ENCODE measurements at regions not wholly inside any gene's neighbourhood (a gene's known extent, or its start where the extent isn't known, plus 50 kb on each side); places are given as distances from the start of the nearest gene placed in this dataset.

- Histone ChIP-seq H3K27ac (ENCODE audit: low read depth in 2 of 2, low read length in 1 of 2) (no peak overlapping the region), H3K9me3 (no peaks in the 10 kb centered on the region), H3K27me3 (ENCODE audit: insufficient read depth) (no peaks in the 10 kb centered on the region), H3F3A (replicated peaks; ENCODE audit: insufficient read depth) (peaks cover 37% of the 10 kb centered on the region), H3K9ac (no peak overlapping the region), H3K36me3 (replicated peaks in 1 of 2; ENCODE audit: control insufficient read depth in 1 of 2, insufficient read depth in 2 of 2, low read length in 1 of 2) (no peaks in the 10 kb centered on the region), H2AFZ (ENCODE audit: low read depth) (no peak overlapping the region), H3K9me2 (no peaks in the 10 kb centered on the region), H4K20me1 (ENCODE audit: insufficient read depth) (no peaks in the 10 kb centered on the region), H3K4me2 (no peak overlapping the region), H3K4me3 (ENCODE audit: low read depth in 2 of 2, low read length in 1 of 2) (no peak overlapping the region), H3K4me1 (ENCODE audit: control insufficient read depth in 1 of 2, insufficient read depth in 2 of 2, low read depth in 1 of 2, low read length in 1 of 2) (peaks cover 0 to 26% of the 10 kb centered on the region in 2 experiments; a peak in 3 of 4 replicates), H3K79me2 (ENCODE audit: insufficient read depth) (no peaks in the 10 kb centered on the region)
- ChIA-PET POLR2A (no interaction called here), CTCF (no interaction called here)
- DNase-seq: no peak
- WGBS (ENCODE audit: low lambda C conversion rate): 89% methylated on average over 8 of the region's 8 CpGs
- TF ChIP-seq CTCF (IDR thresholded peaks at IDR 0.05) (no peak), MXI1 (IDR thresholded peaks at IDR 0.05; ENCODE audit: low read depth, low read length) (no peak), NFIC (IDR thresholded peaks at IDR 0.05; ENCODE audit: borderline replicate concordance) (no peak), ELF1 (IDR thresholded peaks at IDR 0.05) (no peak), TCF12 (IDR thresholded peaks at IDR 0.05) (no peak), SIN3A (IDR thresholded peaks at IDR 0.05; ENCODE audit: borderline replicate concordance, low read depth, low read length) (no peak), RXRA (IDR thresholded peaks at IDR 0.05; ENCODE audit: borderline replicate concordance, low read depth) (no peak), FOSL2 (IDR thresholded peaks at IDR 0.05; ENCODE audit: borderline replicate concordance, low read depth) (no peak)
These were observed 302.9 kb upstream of the ERBB4 start for GRCh38 chr2:212841460-212841859.

- 88% methylated on average over 82 of the region's 109 CpGs for WGBS (ENCODE audit: low lambda C conversion rate)
- H3K9me2 ChIP-seq: no peaks in the 10 kb centered on the region
- ChIA-PET CTCF (interaction anchor here (0.8 kb wide), 1 partner anchor 186 kb away, joined by 3 read pairs; no protein-coding TSS in a partner anchor), POLR2A (no interaction called here)
- no peak overlapping the region for H3K4me3 ChIP-seq (ENCODE audit: low read depth in 2 of 2, low read length in 1 of 2)
- H2AFZ ChIP-seq (ENCODE audit: low read depth): no peak overlapping the region
- no peaks in the 10 kb centered on the region for H3K79me2 ChIP-seq (ENCODE audit: insufficient read depth)
- H4K20me1 ChIP-seq (ENCODE audit: insufficient read depth): no peaks in the 10 kb centered on the region
- DNase-seq: peak; percentile 7
- no peak overlapping the region for H3K9ac ChIP-seq
- no peaks in the 10 kb centered on the region for H3K9me3 ChIP-seq
- H3K4me1 ChIP-seq (ENCODE audit: control insufficient read depth in 1 of 2, insufficient read depth in 2 of 2, low read depth in 1 of 2, low read length in 1 of 2): no peaks in the 10 kb centered on the region
- no peaks in the 10 kb centered on the region for H3K27me3 ChIP-seq (ENCODE audit: insufficient read depth)
- no peak overlapping the region for H3K27ac ChIP-seq (ENCODE audit: low read depth in 2 of 2, low read length in 1 of 2)
- no peaks in the 10 kb centered on the region for H3F3A ChIP-seq (replicated peaks; ENCODE audit: insufficient read depth)
- no peak overlapping the region for H3K4me2 ChIP-seq
- TF ChIP-seq PBX3 (IDR thresholded peaks at IDR 0.05): no peak
- no peak for TF ChIP-seq EP300 (IDR thresholded peaks at IDR 0.05; ENCODE audit: borderline replicate concordance in 1 of 2, low read depth in 1 of 2, low read length in 1 of 2)
- H3K36me3 ChIP-seq (replicated peaks in 1 of 2; ENCODE audit: control insufficient read depth in 1 of 2, insufficient read depth in 2 of 2, low read length in 1 of 2): no peaks in the 10 kb centered on the region
These were observed 293.9 kb upstream of the ERBB4 start for GRCh38 chr2:212832211-212833195.
